ENCODE measurements at regions not wholly inside any gene's neighbourhood (a gene's known extent, or its start where the extent isn't known, plus 50 kb on each side); places are given as distances from the start of the nearest gene placed in this dataset.
A peak's percentile ranks its signal among the peaks of the same experiment; 100 is the strongest.
"Not testable (repeated sequence)": the region's sequence is repeated elsewhere in the genome, so short reads cannot be mapped to it uniquely, and the experiment has no call there.

DNA sequence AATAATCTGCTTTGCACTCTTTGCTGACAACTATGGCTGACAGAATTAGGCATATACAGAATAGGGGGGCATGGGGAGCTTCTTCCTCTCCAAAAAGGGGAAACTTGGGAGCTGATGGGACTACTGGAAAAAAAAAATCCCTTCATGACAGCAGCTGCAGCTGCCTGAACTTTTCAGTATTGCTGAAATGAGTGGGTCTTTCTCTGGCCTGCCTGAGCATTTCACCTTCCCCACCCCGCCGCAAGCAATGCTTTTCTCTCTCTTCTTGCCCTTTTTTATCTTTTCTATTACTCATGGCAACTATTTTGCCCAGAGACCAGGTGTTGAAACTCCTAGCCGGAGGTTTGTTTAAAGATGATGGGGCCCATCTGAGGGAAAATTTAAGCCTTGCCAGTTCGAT, 244.9 kb downstream of the SEMA3D start:
- no peak for DNase-seq (ENCODE audit: low read depth, low spot score)

DNA sequence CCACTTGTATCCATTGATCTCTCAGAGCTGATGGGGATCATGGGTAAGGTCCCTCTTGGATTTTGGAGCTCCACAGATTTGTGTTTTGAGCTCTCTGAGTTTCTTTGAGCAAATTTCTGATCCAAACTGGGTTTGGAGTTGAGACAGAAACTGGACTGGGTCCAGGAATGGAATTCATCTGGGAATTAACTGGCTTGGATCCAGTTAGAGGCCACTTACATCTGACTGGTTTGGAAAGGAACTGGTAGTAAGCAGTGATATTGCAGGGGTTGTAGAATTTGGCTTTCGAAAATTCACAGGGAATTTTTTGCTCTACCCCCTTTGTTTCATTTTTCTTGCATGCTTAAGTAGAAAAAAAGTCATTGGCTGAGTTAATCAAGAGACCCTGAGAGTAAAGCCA, 245.6 kb downstream of the SEMA3D start:
- no peak for DNase-seq (ENCODE audit: low read depth, low spot score)

- no peak for DNase-seq (ENCODE audit: low read depth, low spot score)
These were observed 247.0 kb downstream of the SEMA3D start for GRCh38 chr7:84939888-84940287.

- DNase-seq (ENCODE audit: low read depth, low spot score) = no peak
These were observed 247.4 kb downstream of the SEMA3D start for GRCh38 chr7:84939442-84939841.

DNA sequence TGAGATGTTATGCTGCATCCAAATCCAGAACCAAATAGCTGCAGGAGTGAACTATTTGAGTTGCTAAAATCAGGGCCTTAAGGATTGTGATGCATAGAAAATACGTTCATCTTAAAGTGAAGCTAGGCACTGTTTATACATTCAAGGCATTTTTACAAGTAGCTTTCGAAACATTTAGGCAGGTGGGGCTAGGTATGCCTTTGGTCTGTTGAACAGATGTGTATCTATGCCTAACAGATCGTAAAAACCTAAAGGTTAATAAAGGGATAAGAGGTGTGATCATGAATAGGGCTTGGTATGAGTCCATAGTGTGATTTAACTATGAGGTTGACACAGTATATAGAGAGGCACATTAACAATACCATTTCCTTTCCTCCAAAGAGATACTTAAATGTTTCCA, 262.5 kb downstream of the SEMA3D start:
- no peak for DNase-seq (ENCODE audit: low read depth, low spot score)

DNA sequence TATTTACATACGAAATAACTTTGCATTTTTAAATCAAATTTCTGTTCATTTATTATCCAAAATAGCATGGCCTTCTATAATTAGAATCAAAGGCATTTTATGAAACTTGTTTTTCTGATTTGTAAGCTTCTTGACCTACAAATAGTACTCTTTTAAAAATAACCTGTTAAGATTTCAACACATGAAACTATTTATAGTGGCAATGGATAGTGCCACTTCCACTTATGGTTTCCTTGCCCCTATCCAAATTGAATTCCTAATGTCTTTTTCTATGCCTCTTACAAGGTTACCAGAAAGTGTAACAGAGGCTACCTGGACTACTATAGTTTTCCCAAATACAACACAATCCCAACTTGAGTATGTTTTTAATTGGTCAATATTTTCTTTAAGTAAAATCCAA, 263.5 kb downstream of the SEMA3D start:
- no peak for DNase-seq (ENCODE audit: low read depth, low spot score)

GRCh38 chr7:84921154-84921553, 265.7 kb downstream of the SEMA3D start:
- DNase-seq (ENCODE audit: low read depth, low spot score) = no peak

DNA sequence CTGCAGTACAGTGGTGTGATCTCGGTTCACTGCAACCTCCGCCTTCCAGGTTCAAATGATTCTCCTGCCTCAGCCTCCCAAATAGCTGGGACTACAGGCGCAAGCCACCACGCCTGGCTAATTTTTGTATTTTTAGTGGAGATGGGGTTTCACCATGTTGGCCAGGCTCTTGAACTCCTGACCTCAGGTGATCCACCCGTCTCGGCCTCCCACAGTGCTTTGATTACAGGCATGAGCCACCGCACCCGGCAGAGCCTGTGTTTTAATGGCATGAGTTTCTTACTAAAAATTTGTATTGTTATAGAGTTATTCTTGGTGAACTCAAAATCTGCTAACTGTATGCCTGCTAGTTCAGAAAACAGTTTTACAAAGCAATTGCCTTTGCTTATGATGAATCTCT, 269.9 kb downstream of the SEMA3D start:
- DNase-seq (ENCODE audit: low read depth, low spot score) = not testable (repeated sequence)

GRCh38 chr7:84916161-84916560, 270.7 kb downstream of the SEMA3D start:
- no peak for DNase-seq (ENCODE audit: low read depth, low spot score)

DNA sequence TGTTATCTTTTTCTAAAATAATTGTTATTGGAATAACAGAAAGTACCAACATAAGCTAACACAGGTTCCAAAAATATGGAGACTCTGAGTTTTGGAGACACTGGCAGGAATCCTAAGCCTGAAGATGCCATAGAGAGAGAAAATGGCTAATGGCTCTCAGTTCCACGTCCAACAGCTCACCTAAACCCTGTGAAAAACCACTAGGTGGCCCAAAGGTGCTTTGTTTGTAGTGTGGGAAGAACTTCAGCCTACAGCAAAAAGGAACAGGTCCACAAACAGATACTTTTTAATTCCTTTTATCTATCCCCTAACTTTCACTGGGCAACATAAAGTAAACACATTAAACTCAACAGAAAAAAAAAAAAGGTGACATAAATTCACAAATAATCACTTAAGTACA, 272.3 kb downstream of the SEMA3D start:
- DNase-seq (ENCODE audit: low read depth, low spot score) = no peak

DNA sequence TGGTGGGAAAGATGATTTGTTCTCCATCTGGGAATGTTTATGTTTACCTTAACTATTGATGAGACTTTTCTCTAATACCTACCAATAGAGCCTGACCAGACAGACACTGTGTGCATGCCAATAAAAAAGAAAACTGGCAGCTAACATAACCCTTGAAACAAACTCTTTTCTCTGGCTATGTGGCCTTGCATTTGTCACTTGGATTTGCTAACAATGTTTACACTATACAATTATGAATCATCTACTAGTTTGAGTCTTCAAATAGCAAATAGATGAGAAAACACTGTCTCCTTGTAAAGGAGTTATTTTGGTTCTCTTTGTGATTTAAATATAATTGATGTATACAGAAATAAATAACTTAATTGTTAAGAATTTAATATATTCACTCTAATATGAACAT, 273.1 kb downstream of the SEMA3D start:
- DNase-seq (ENCODE audit: low read depth, low spot score) = no peak

GRCh38 chr7:84912993-84913635, 273.7 kb downstream of the SEMA3D start:
- no peak for DNase-seq (ENCODE audit: low read depth, low spot score)

DNA sequence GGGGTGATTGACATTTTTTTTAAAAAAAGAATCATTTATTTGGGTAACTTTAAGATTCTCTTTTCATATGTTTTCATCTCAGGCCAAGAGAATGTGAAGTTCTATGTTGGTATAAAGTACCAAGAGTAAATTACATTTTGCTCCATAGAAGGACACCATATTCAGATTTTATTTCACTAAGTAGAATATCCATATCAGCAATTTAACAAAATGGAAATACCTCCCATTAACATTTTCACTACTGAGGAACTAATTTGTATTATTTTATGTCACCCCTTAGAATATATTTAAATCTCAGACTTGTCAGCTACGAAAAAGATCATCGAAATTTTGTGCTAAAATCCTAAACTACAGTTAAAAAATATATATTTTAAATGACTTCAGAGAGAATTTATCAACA, 274.3 kb downstream of the SEMA3D start:
- no peak for DNase-seq (ENCODE audit: low read depth, low spot score)

DNA sequence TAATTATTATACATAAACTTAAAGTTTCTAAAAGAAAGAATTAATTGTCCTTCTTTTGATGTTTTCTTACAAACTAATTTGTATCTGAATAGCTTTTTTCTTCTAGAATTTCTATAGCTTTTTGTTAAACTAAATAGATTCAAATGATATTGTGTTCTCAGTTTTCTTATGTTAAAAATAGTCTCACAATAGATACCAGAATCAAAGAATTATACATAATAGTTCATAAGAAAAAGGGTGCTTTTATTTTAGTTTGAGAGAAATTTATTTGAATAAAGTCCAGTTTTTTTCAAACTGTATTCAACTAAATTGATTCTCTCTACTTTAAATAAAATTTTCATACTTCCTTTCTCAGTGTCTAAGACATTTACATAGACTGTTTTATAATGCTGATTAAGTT, 274.8 kb downstream of the SEMA3D start:
- no peak for DNase-seq (ENCODE audit: low read depth, low spot score)

- DNase-seq (ENCODE audit: low read depth, low spot score) = no peak
These were observed 275.8 kb downstream of the SEMA3D start for GRCh38 chr7:84911077-84911476.

- DNase-seq (ENCODE audit: low read depth, low spot score) = peak; percentile 4
These were observed 276.5 kb downstream of the SEMA3D start for GRCh38 chr7:84910322-84910721.

DNA sequence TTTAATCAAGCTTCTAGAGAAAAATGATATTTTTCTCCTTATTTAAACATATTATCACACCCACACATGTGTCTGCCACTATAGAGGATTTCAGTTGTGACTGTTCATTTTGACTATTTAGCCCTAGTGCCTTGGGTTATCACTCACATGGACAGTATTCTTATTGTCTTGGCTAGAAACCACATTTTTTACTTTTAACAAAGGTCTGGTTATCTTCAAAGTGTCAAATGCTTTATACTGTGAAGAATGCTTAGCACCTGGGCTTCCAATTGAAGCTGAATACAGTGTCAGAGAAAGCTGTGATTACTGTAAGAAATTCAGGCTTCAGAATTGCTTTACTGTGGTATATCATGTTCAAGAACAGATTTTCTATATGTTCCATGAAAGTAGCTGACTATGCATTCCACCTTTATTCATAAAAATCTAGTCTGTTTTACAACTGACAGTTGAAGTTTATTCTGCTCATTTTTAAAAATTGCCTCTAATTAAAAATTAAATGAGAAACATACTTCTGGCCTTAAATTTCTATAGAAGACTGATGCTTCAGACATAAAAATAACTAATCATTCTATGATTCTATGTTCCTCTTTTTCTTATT, 278.6 kb downstream of the SEMA3D start:
- DNase-seq (ENCODE audit: low read depth, low spot score) = no peak

- DNase-seq (ENCODE audit: low read depth, low spot score) = no peak
These were observed 280.0 kb downstream of the SEMA3D start for GRCh38 chr7:84906889-84907288.

DNA sequence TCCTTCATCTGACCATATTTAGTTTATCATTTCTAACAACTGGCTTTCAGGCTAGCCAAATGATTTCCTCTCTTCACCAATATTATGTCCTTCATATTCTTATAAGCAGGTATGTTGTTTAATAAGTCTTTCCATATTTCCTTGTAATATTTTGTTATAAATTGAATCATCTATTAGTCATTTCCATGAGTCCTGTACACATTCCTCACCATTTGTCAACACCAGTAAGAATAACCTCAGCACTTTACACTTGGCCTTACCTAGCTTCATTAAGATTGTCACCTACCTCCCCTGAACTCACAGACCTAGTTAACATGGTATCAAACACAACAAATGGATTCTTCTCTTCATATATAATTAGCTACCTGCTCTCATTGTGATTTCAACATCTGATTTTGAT, 282.3 kb downstream of the SEMA3D start:
- DNase-seq (ENCODE audit: low read depth, low spot score) = no peak

DNA sequence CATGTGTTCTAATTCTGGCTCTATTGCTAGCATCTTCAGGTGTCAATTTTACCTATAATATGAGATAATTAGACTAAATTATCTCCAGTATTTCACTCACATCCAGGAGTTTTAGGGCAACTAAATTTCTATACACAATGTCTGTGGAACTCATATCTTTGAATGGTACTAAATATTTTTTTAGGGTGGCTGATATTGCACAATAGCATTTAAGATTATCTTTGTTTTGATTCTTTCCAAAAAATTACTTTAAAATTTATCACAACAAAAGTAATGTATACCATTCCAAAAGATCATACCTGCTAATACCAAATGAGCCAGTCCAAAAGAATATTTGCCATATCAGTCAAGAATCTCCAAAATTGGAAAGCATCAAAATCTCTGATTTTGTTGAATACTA, 285.5 kb downstream of the SEMA3D start:
- no peak for DNase-seq (ENCODE audit: low read depth, low spot score)

DNA sequence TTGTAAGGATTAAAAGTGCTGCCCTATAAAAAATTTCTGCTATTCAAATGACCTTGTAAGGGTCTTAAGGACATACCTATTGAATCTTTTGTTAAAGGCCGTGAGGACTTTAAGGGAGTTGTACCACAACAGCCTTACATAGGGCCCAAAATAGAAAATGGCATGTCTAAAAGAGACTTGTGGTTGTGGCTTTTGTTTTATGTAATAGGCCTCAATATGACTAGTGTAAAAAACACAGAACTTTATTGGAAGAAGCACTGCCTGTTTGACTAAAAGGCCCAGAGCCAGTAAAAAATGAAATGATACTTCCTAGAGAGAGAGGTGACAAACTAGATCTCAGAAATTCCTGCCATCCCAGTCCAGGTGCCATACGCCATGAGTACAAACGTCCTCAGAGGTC, 286.6 kb downstream of the SEMA3D start:
- no peak for DNase-seq (ENCODE audit: low read depth, low spot score)

- DNase-seq (ENCODE audit: low read depth, low spot score) = no peak
These were observed 291.3 kb downstream of the SEMA3D start for GRCh38 chr7:84895563-84895962.

DNA sequence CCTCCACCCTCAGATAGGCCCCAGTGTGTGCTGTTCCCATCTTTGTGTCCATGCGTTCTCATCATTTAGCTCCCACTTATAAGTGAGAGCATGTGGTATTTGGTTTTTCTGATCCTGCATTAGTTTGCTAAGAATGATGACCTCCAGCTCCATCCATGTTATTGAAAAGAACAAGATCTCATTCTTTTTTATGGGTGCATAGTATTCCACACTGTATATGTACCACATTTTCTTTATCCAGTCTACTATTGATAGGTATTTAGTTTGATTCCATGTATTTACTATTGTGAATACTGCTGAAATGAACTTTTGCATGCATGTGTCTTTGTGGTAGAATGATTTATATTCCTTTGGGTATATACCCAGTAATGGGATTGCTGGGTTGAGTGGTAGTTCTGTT, 303.3 kb downstream of the SEMA3D start:
- DNase-seq (ENCODE audit: low read depth, low spot score) = not testable (repeated sequence)

Measured in astrocyte of the hippocampus (primary cell).